NCI-H2107 (cell line): ENCODE measurements at regions not wholly inside any gene's neighbourhood (a gene's known extent, or its start where the extent isn't known, plus 50 kb on each side); places are given as distances from the start of the nearest gene placed in this dataset.

ENCODE experiments used
- DNase-seq: peaks from one replicate; lab custom pipeline; 2025; lab: John Stamatoyannopoulos, UW

GRCh38 chr6:159334068-159334467, 164.9 kb downstream of the FNDC1 start:
- DNase-seq, result no peak

GRCh38 chr6:159331451-159331850, 162.3 kb downstream of the FNDC1 start:
- DNase-seq, result no peak

- DNase-seq, result no peak
Observed at GRCh38 chr6:159329081-159329480, 159.9 kb downstream of the FNDC1 start.

GRCh38 chr6:159328052-159328451, 158.9 kb downstream of the FNDC1 start:
- no peak for DNase-seq

- no peak for DNase-seq
Observed at GRCh38 chr6:159325476-159325875, 156.3 kb downstream of the FNDC1 start.

- no peak for DNase-seq
Observed at GRCh38 chr6:159324596-159324995, 155.4 kb downstream of the FNDC1 start.
